ENCODE measurements at regions not wholly inside any gene's neighbourhood (a gene's known extent, or its start where the extent isn't known, plus 50 kb on each side); places are given as distances from the start of the nearest gene placed in this dataset.

DNA sequence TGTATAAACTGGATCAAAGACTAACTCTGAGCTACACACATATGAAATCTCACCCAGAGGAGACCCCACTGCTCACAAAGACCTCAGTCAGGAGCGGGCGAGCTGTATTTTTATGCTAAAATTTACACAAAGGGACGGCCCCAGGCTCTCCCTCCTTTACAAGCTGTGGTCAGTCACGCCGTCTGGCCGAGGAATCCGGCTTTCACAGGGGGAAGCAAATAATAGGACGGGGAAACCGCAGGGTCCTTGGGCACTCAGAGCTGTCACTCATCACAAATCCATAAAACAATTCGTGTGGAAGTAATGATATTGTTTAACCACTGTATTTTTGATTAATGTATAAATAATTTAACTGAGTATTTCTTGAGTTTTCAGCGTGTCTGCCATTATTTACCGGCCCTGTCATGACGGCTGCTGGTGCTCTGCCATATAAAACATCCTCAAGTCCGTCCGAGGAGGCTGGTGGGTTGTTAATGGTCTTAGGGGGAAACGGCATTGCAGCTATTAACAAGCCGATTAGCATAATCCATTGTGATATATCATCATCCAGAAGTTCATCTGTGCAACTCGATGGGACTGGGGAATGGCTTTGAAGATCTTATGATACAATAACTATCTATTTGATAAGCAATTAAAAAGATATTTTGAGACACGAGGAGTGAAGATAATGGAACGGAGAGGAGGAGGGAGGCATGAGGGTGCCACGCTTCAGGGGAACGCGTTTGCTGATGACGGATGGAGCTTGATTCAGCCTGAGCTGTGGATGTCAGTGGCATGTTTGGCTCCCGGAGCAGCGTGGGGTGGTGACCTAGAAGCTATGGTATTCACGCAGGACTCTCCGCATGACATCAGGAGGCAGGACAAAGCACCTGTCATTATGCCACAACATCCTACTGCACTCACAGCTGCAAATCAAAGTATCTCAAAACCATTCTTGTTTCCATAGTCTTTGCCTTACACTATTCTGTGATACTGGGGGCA is 150.9 kb downstream of the SHOX start:
- H3K9me3 Mint-ChIP-seq = peaks cover 7% of the 10 kb centered on the region
- peaks cover 3% of the 10 kb centered on the region for H3K27me3 Mint-ChIP-seq (ENCODE audit: low read depth)
- peaks cover 26% of the 10 kb centered on the region for H3K4me1 Mint-ChIP-seq
- DNase-seq (ENCODE audit: low spot score in 2 of 2, unreplicated experiment in 2 of 2) = no peak
- H3K4me3 Mint-ChIP-seq = peak overlapping the region; percentile 2
- TF ChIP-seq, protein P1, sequence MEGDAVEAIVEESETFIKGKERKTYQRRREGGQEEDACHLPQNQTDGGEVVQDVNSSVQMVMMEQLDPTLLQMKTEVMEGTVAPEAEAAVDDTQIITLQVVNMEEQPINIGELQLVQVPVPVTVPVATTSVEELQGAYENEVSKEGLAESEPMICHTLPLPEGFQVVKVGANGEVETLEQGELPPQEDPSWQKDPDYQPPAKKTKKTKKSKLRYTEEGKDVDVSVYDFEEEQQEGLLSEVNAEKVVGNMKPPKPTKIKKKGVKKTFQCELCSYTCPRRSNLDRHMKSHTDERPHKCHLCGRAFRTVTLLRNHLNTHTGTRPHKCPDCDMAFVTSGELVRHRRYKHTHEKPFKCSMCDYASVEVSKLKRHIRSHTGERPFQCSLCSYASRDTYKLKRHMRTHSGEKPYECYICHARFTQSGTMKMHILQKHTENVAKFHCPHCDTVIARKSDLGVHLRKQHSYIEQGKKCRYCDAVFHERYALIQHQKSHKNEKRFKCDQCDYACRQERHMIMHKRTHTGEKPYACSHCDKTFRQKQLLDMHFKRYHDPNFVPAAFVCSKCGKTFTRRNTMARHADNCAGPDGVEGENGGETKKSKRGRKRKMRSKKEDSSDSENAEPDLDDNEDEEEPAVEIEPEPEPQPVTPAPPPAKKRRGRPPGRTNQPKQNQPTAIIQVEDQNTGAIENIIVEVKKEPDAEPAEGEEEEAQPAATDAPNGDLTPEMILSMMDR (IDR thresholded peaks at IDR 0.05; ENCODE audit: unreplicated experiment) = no peak
- no peak overlapping the region for H3K27ac Mint-ChIP-seq
- no peaks in the 10 kb centered on the region for H3K36me3 Mint-ChIP-seq

DNA sequence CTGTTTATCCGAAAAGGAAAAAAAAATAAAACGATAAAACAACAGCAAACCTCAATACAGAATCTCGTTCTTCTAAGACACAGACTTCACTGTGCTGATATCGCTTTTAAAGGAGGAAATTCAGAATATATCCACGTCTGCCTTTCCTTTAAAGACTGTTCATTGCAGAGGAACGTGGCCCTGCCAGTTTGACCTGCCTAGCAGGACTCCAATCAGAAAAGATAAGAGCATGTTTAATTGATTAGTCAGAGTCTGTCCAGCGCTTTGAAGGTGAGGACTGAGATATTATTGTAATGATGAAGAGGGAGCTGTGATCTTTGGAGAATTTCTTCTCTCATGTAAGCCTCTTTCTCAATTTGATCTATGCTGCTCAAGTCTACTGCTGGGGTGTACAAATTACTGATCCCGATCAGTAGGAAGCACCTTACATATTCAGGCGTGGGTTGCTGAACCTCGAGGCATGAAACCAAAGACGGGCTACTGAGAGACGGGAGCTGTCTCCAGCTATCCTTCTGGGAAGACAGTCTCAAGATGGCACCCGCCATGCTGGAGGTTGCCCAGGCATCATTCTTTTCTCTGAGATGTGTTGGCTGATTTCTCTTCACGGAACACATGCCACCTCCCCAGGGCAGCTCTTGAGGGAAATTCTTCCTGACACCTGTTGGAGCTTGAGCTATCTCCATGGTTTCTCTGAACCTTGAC is 146.1 kb downstream of the SHOX start:
- H3K4me3 Mint-ChIP-seq = peak overlapping the region; percentile 11
- peak overlapping the region; percentile 68 for H3K27ac Mint-ChIP-seq
- peaks cover 3% of the 10 kb centered on the region for H3K27me3 Mint-ChIP-seq (ENCODE audit: low read depth)
- TF ChIP-seq, protein P1 (IDR thresholded peaks at IDR 0.05; ENCODE audit: unreplicated experiment) = no peak
- peaks cover 27% of the 10 kb centered on the region for H3K4me1 Mint-ChIP-seq
- peaks cover 7% of the 10 kb centered on the region for H3K9me3 Mint-ChIP-seq
- H3K36me3 Mint-ChIP-seq = no peaks in the 10 kb centered on the region
- no peak for DNase-seq (ENCODE audit: low spot score in 2 of 2, unreplicated experiment in 2 of 2)

- no peak for DNase-seq (ENCODE audit: low spot score in 2 of 2, unreplicated experiment in 2 of 2)
- TF ChIP-seq, protein P1 (IDR thresholded peaks at IDR 0.05; ENCODE audit: unreplicated experiment) = no peak
- Mint-ChIP-seq H3K9me3 (peaks cover 7% of the 10 kb centered on the region), H3K4me3 (peak overlapping the region; percentile 11), H3K27me3 (ENCODE audit: low read depth) (no peaks in the 10 kb centered on the region), H3K27ac (peak overlapping the region; percentile 68), H3K4me1 (peaks cover 22% of the 10 kb centered on the region), H3K36me3 (no peaks in the 10 kb centered on the region)
These were observed 145.5 kb downstream of the SHOX start for GRCh38 chrX:776061-776460.

DNA sequence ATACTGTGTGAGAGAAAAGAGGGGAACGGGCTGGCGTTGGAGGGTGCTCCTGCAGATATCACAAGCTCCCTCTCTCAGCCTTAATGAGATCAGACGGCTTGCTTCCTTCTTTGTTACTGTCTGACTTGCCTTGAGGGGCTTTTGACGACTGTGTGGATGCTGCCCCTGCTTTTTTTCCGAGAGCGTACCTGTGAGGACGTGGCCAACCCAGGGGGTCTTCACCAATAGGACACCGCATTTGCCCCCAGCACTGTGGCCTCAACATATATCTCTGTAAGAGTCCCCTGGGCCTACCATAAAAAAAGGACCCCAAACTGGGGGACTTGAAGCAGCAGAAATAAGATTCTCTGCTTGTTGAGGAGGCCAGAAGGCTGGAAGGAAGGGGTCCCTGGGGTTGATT is 143.9 kb downstream of the SHOX start:
- Mint-ChIP-seq H3K27me3 (ENCODE audit: low read depth) (no peaks in the 10 kb centered on the region), H3K4me3 (no peak overlapping the region), H3K27ac (no peak overlapping the region), H3K9me3 (peaks cover 7% of the 10 kb centered on the region), H3K36me3 (no peaks in the 10 kb centered on the region), H3K4me1 (peaks cover 21% of the 10 kb centered on the region)
- TF ChIP-seq, protein P1 (IDR thresholded peaks at IDR 0.05; ENCODE audit: unreplicated experiment) = no peak
- no peak for DNase-seq (ENCODE audit: low spot score in 2 of 2, unreplicated experiment in 2 of 2)

DNA sequence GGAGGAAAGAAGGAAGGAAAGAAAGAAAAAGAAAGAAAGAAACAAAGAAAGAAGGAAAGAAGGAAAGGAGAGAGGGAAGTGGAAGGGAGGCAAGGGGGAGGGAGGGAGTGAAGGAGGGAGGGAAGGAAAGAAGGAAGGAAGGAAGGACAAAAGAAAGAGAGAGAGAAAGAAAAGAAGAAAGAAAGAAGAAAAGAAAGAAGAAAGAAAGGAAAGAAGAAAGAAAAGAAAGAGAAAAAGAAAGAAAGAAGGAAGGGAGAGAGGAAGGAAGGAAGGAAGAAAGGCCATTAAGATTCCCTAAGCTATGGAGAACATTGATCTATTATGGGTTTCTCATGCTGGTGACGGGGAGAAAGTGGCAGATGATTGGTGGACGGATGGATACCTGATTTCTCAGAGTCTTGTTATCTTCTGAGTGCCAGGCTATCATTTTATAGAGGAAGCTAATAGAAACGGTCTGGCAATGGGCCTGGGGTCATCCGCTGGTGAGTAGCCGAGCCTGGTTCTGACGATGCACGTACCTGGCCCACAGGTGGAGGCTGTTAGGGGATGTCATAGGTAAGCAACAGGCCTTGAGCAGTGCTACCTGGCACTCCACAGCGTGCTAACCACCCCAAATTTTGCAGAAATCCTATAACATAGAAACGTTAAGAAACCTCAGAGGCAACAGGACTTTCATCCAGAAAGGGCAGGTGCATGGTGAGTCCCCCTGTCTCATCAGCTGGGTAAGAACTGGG is 142.9 kb downstream of the SHOX start:
- Mint-ChIP-seq H3K36me3 (no peaks in the 10 kb centered on the region), H3K4me3 (no peak overlapping the region), H3K4me1 (peaks cover 21% of the 10 kb centered on the region), H3K9me3 (no peaks in the 10 kb centered on the region), H3K27ac (no peak overlapping the region), H3K27me3 (ENCODE audit: low read depth) (no peaks in the 10 kb centered on the region)
- TF ChIP-seq, protein P1 (IDR thresholded peaks at IDR 0.05; ENCODE audit: unreplicated experiment) = no peak
- no peak for DNase-seq (ENCODE audit: low spot score in 2 of 2, unreplicated experiment in 2 of 2)
